ENCODE measurements at regions not wholly inside any gene's neighbourhood (a gene's known extent, or its start where the extent isn't known, plus 50 kb on each side); places are given as distances from the start of the nearest gene placed in this dataset.

DNA sequence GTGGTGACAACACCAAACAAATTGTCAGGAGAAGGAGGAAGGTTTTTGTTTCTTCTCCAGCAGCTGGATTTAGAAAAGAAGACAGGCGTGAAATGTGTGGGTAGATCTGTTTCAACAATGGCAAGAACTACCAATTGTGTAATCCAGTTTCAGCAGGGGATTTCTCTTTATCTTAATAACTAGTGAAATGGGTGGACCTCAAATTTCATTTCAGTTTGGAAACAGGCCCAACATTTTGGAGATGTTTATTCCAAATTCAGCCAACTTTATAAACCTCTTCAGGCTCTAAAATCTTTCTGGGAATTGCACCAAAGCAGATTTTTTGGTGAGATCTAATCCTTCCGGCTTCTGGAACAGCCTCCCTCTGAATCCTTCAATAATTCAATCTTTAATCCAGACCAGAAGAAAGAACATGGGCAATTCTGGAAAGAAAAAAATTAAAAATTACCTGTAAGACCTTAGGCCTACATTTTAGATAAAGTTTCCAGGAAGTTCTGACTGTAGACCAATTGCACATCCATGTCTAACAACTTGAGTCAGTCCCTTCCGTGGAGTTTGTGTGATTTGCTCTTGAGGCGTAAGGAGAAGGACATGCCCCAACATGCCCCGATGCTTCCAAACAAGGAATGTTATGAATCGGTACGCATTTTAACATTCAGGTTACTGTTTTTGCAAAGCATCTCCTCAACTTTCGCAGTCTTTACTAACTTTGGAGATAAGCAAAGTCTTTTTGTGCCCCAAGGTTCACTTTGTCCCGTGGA is 423.6 kb downstream of the IRX1 start:
- no peak for TF ChIP-seq CTCF (conservative IDR thresholded peaks at IDR 0.05; ENCODE audit: low read length)
- TF ChIP-seq EZH2phosphoT487 (IDR thresholded peaks at IDR 0.05; ENCODE audit: borderline replicate concordance, low read depth, low read length), result no peak

All from OCI-LY7 (cell line).